ENCODE measurements at regions not wholly inside any gene's neighbourhood (a gene's known extent, or its start where the extent isn't known, plus 50 kb on each side); places are given as distances from the start of the nearest gene placed in this dataset.

- no peak for DNase-seq (ENCODE audit: low read depth, low spot score)
- intact Hi-C loops (cut with micrococcal nuclease) = no loop called here
Observed at GRCh38 chr1:232443372-232443771, 186.6 kb downstream of the SIPA1L2 start.

More at GRCh38 chr1:232443372-232443771, 186.6 kb downstream of the SIPA1L2 start:
- H3K27ac ChIP-seq (ENCODE audit: insufficient read depth, low read depth, low read length) = no peak overlapping the region
- dilution Hi-C loops (cut with MboI; ENCODE audit: extremely low pct_ligation_motif_present, low sequenced_read_pairs) = no loop called here
- no peak overlapping the region for H2AFZ ChIP-seq (ENCODE audit: low read depth, low read length)
- H3K9me3 ChIP-seq (replicated peaks; ENCODE audit: control insufficient read depth, insufficient read depth, low read length) = no peaks in the 10 kb centered on the region
- no peaks in the 10 kb centered on the region for H3K4me1 ChIP-seq (ENCODE audit: control insufficient read depth, extremely low read depth, insufficient read depth, low read length)
- H3K79me2 ChIP-seq (ENCODE audit: control insufficient read depth, insufficient read depth, low read length) = no peaks in the 10 kb centered on the region
- ChIA-PET POLR2A (no interaction called here), CTCF (no interaction called here)
- no peak overlapping the region for H3K4me3 ChIP-seq (replicated peaks in 1 of 3; ENCODE audit: insufficient read depth in 1 of 3, low read depth in 1 of 3, low read length in 3 of 3)
- no peak for FAIRE-seq
- no peak overlapping the region for H3K9ac ChIP-seq (replicated peaks; ENCODE audit: extremely low read depth, insufficient read depth, low read length)
- no peaks in the 10 kb centered on the region for H3K9me1 ChIP-seq (replicated peaks; ENCODE audit: control insufficient read depth, extremely low read depth, insufficient read depth, low read length)
- H3K36me3 ChIP-seq (ENCODE audit: control insufficient read depth in 2 of 2, extremely low read depth in 1 of 2, insufficient read depth in 2 of 2, low read length in 2 of 2) = no peaks in the 10 kb centered on the region
- TF ChIP-seq POLR2A (IDR thresholded peaks at IDR 0.05; ENCODE audit: low read depth, low read length) (no peak), MYC (IDR thresholded peaks at IDR 0.05; ENCODE audit: low read depth, low read length) (no peak), POLR2AphosphoS5 (IDR thresholded peaks at IDR 0.05; ENCODE audit: insufficient read depth, low read depth, low read length) (no peak), EZH2 (IDR thresholded peaks at IDR 0.05; ENCODE audit: borderline replicate concordance, low read depth, low read length, severe bottlenecking) (no peak), FOS (IDR thresholded peaks at IDR 0.05; ENCODE audit: borderline replicate concordance, insufficient read depth, low read length) (no peak), CTCF (IDR thresholded peaks at IDR 0.05; ENCODE audit: extremely low read depth in 1 of 2, insufficient read depth in 1 of 2, low read depth in 1 of 2, low read length in 2 of 2) (no peak), JUN (IDR thresholded peaks at IDR 0.05; ENCODE audit: borderline replicate concordance, insufficient read depth, insufficient read length, low read depth) (no peak), MAX (IDR thresholded peaks at IDR 0.05; ENCODE audit: insufficient read depth, insufficient read length) (no peak), GATA2 (IDR thresholded peaks at IDR 0.05; ENCODE audit: insufficient read depth, insufficient read length, low read depth, low read length) (no peak)
- no TSS peak for BruUV-seq (replicated peaks)
- no peak overlapping the region for H3K4me2 ChIP-seq (ENCODE audit: insufficient read depth, low read length)
- H3K27me3 ChIP-seq (ENCODE audit: control insufficient read depth in 2 of 2, insufficient read depth in 2 of 2, low read length in 2 of 2) = no peaks in the 10 kb centered on the region
- H4K20me1 ChIP-seq (replicated peaks; ENCODE audit: control insufficient read depth, extremely low read depth, insufficient read depth, low read length) = no peaks in the 10 kb centered on the region

Data from endothelial cell of umbilical vein (primary cell).